SK-N-SH (cell line): ENCODE measurements at regions not wholly inside any gene's neighbourhood (a gene's known extent, or its start where the extent isn't known, plus 50 kb on each side); places are given as distances from the start of the nearest gene placed in this dataset.

Source experiments
- CTCF ChIP-seq: fragments of 200-600 bp; sonication (generic); IDR thresholded peaks from 2 replicates; pipeline ENCODE4 v1.6.1; 2017; ENCODE audit warnings: antibody characterized with exemption, mild to moderate bottlenecking, moderate library complexity
- EP300 ChIP-seq, 2 experiments: IDR thresholded peaks; 2 replicates each; pipeline versions ENCODE4 v1.4.0 to v1.6.1; 2012; ENCODE audit warnings: borderline replicate concordance in 1 of 2, low read depth in 1 of 2, low read length in 1 of 2
- FOXJ3 ChIP-seq: sonication (generic); formaldehyde crosslinking; IDR thresholded peaks from 2 replicates; pipeline ENCODE4 v1.5.1; 2020; ENCODE audit warnings: mild to moderate bottlenecking, missing genetic modification reagents
- GATA2 ChIP-seq: sonication (generic); formaldehyde crosslinking; IDR thresholded peaks from 2 replicates; pipeline ENCODE4 v1.5.0; 2020; ENCODE audit warnings: mild to moderate bottlenecking, missing genetic modification reagents
- JUND ChIP-seq: IDR thresholded peaks from 2 replicates; pipeline ENCODE4 v1.4.0; 2012
- MAX ChIP-seq: IDR thresholded peaks from 2 replicates; pipeline ENCODE4 v1.4.0; 2012; ENCODE audit warnings: low read depth
- POLR2AphosphoS5 ChIP-seq: IDR thresholded peaks from 2 replicates; pipeline ENCODE4 v1.6.1; 2012; ENCODE audit warnings: low read depth, low read length
- RXRA ChIP-seq: IDR thresholded peaks from 2 replicates; pipeline ENCODE4 v1.4.0; 2012; ENCODE audit warnings: low read depth, mild to moderate bottlenecking, borderline replicate concordance
- TAF1 ChIP-seq: IDR thresholded peaks from 2 replicates; pipeline ENCODE4 v1.6.1; 2012; ENCODE audit warnings: low read depth, mild to moderate bottlenecking, low read length, moderate library complexity, borderline replicate concordance
- ZBTB33 ChIP-seq: IDR thresholded peaks from 2 replicates; pipeline ENCODE4 v1.4.0; 2012; ENCODE audit warnings: low read depth, borderline replicate concordance

DNA sequence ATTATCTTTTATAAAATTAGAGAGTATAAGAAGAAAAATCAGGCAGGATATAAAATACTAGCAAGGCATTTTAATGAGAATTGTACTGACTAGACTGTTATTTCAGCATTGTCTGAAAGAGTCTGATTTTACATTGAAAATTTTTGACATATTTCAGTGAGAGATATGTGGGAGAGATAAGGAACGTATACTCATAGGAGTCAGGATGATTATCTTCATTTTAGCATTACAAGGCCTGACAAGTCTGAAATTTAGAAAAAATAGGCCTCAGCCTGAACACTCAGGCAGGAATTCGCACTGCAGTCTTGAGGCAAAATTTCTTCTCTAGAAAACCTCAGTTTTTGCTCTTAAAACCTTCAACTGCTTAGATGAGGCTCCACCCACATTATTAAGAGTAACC is 386.0 kb downstream of the HGF start:
- TF ChIP-seq CTCF: no peak
- peak; percentile 41 for TF ChIP-seq JUND
- TF ChIP-seq POLR2AphosphoS5: no peak
- 0 out of 4 replicates have a peak, but pooled peaks of 1 of the 2 experiments have one; percentile 29 for TF ChIP-seq EP300 (IDR thresholded peaks at IDR 0.05; ENCODE audit: borderline replicate concordance in 1 of 2, low read depth in 1 of 2, low read length in 1 of 2)
- TF ChIP-seq GATA2 (CRISPR knock-in tag): no peak
- no peak for TF ChIP-seq MAX
- no peak for TF ChIP-seq RXRA
- TF ChIP-seq ZBTB33: no peak
- no peak for TF ChIP-seq FOXJ3
- no peak for TF ChIP-seq TAF1
